ENCODE measurements at regions not wholly inside any gene's neighbourhood (a gene's known extent, or its start where the extent isn't known, plus 50 kb on each side); places are given as distances from the start of the nearest gene placed in this dataset.

DNA sequence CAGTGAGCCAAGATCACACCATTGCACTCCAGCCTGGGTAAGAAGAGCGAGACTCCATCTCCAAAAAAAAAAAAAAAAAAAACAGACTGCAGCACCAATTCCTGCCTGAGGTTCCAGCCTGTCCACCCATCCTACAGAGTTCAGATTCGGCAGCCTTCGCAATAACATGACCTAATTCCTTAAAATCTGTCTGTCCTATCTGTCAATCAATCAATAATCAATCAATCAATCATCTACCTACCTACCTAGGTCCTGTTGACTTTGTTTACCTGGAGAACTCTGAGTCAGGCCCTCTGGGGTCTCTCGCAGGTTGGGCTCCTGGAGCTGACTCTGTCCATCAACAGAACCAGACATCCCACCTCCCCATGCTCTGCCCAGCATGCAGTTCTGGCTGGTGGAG is 236.7 kb downstream of the ENGASE start:
- Histone ChIP-seq H3K27ac (no peak overlapping the region), H3K9me3 (no peaks in the 10 kb centered on the region), H3K27me3 (no peaks in the 10 kb centered on the region), H3K36me3 (no peaks in the 10 kb centered on the region), H3K4me1 (no peaks in the 10 kb centered on the region), H3K4me3 (no peak overlapping the region)
- TF ChIP-seq POLR2A (IDR thresholded peaks at IDR 0.05): no peak
- TF ChIP-seq, protein P1, sequence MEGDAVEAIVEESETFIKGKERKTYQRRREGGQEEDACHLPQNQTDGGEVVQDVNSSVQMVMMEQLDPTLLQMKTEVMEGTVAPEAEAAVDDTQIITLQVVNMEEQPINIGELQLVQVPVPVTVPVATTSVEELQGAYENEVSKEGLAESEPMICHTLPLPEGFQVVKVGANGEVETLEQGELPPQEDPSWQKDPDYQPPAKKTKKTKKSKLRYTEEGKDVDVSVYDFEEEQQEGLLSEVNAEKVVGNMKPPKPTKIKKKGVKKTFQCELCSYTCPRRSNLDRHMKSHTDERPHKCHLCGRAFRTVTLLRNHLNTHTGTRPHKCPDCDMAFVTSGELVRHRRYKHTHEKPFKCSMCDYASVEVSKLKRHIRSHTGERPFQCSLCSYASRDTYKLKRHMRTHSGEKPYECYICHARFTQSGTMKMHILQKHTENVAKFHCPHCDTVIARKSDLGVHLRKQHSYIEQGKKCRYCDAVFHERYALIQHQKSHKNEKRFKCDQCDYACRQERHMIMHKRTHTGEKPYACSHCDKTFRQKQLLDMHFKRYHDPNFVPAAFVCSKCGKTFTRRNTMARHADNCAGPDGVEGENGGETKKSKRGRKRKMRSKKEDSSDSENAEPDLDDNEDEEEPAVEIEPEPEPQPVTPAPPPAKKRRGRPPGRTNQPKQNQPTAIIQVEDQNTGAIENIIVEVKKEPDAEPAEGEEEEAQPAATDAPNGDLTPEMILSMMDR (IDR thresholded peaks at IDR 0.05): no peak
- DNase-seq: no peak

DNA sequence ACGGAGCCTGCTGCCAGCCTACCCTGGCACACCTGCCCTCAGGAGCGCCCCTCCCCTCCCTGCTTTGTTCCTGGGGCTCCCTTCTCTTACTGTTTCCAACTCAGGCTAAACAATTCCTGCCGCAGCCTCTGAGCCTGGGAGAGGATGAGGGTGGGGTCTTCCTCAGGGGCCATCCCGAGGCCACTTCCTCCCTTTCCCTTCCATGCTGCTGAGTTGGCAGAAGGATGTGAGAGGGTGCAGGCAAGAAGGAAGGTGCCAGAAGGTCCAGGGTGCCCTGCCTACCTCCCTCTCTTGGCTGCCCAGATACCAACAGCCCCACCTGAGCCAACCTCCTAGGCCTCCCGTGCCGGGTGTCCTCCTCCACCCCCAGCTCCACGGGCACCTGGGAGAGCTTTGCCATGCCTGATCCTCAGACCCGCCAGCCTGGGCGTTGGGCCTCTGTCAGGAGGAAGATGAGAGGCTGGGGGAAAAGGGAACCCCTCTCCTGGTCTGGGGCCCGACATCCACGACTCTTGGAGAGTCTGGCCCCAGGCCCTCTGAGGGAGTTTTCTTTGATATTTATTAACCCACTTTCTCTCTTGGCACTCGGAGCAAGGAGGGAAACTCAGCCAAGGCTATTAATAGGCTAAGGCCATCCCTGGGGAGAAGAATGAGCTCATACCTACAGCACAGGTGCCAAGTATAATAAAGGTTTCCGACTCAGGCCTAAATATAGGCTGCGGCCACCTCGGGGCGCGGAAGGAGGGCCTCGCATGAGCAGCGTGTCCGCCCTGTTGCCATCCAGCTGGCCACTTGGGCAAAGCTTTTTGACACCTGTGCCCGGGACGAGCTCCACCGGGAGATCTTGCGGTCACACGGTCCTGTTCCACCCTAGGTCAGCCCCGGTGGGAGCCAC is 232.0 kb downstream of the ENGASE start:
- H3K27me3 ChIP-seq: no peaks in the 10 kb centered on the region
- no peak for DNase-seq
- TF ChIP-seq, protein P1 (IDR thresholded peaks at IDR 0.05): no peak
- no peak for TF ChIP-seq POLR2A (IDR thresholded peaks at IDR 0.05)
- no peak overlapping the region for H3K27ac ChIP-seq
- H3K4me1 ChIP-seq: no peaks in the 10 kb centered on the region
- no peaks in the 10 kb centered on the region for H3K36me3 ChIP-seq
- H3K9me3 ChIP-seq: no peaks in the 10 kb centered on the region
- no peak overlapping the region for H3K4me3 ChIP-seq

DNA sequence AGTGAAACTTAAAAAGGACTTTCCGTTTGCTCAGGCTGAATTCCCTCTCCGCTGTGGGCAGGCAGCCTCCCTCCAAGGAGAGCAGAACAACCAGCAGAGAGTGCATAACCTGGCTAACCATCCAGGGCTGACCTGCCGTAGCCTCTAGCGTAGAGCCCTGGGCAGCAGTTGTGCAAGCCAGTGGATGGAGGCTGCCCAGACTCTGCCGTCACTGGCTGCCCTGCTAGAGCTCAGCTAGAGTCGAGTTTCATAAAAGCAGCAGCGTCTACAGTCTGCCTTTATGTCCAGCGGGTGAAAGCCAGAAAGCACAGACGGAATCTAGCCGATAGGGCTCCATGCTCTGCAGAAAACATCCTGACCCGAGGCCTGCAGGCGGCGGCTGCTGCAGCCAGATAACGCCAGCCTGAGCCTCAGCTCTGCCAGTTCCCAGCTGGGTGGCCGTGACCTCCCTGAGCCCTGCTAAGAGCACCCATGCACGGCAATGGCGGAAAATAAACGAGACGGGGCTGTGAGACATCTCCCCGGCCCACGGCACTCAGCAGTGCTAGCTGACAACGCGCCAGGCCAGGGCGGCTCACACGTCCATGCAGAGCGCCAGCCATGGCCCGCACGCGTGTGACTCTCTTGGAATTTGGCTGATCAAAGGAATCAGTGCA is 231.3 kb downstream of the ENGASE start:
- TF ChIP-seq POLR2A (IDR thresholded peaks at IDR 0.05): no peak
- TF ChIP-seq, protein P1 (IDR thresholded peaks at IDR 0.05): no peak
- no peak overlapping the region for H3K4me3 ChIP-seq
- no peak for DNase-seq
- no peaks in the 10 kb centered on the region for H3K9me3 ChIP-seq
- no peaks in the 10 kb centered on the region for H3K27me3 ChIP-seq
- no peaks in the 10 kb centered on the region for H3K36me3 ChIP-seq
- H3K27ac ChIP-seq: no peak overlapping the region
- no peaks in the 10 kb centered on the region for H3K4me1 ChIP-seq

DNA sequence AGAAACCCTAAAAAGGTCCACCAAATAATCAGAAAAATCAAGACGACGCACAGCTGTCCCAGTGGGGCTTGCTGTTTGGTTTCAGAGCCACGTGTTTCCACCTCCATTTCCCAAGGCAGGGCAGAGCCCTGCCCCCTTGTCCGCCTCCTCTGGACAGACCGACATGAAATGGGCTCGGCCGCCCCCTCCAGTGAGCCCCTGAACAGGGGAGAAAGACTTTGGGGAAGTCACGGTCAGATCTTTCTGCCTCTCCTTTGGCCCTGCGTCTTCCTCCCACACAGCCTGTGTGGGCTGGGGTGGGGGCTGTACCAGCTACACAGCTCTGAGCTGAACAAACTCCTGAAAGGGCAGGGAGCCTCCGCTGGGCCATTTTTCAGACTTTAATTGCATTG is 230.7 kb downstream of the ENGASE start:
- TF ChIP-seq, protein P1 (IDR thresholded peaks at IDR 0.05): no peak
- TF ChIP-seq POLR2A (IDR thresholded peaks at IDR 0.05): no peak
- no peak overlapping the region for H3K4me3 ChIP-seq
- H3K27me3 ChIP-seq: no peaks in the 10 kb centered on the region
- no peaks in the 10 kb centered on the region for H3K4me1 ChIP-seq
- no peak overlapping the region for H3K27ac ChIP-seq
- DNase-seq: no peak
- H3K36me3 ChIP-seq: no peaks in the 10 kb centered on the region
- H3K9me3 ChIP-seq: no peaks in the 10 kb centered on the region

DNA sequence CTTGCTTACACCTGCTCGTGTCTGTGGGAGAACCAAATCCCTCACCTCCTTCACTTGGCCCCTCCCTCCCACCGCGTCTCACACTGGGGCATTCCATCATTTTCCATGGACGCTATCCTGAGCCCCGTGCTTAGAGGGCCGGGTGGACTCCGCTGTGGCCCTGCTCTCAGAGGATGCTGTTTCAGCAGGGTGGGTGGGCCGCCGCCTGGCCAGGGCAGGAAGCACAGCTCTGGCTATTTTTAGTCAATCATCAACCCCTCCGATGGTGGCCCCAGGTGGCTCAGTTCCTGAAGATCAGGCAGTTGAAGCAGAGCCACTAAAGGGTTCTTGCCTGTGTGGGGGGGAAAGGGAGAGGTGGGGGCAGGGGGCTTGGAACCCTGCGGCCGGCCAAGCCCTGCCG is 230.3 kb downstream of the ENGASE start:
- TF ChIP-seq POLR2A (IDR thresholded peaks at IDR 0.05): no peak
- TF ChIP-seq, protein P1 (IDR thresholded peaks at IDR 0.05): no peak
- no peaks in the 10 kb centered on the region for H3K4me1 ChIP-seq
- no peaks in the 10 kb centered on the region for H3K36me3 ChIP-seq
- H3K9me3 ChIP-seq: no peaks in the 10 kb centered on the region
- H3K27ac ChIP-seq: no peak overlapping the region
- no peak for DNase-seq
- no peak overlapping the region for H3K4me3 ChIP-seq
- no peaks in the 10 kb centered on the region for H3K27me3 ChIP-seq
